ENCODE measurements at regions not wholly inside any gene's neighbourhood (a gene's known extent, or its start where the extent isn't known, plus 50 kb on each side); places are given as distances from the start of the nearest gene placed in this dataset.

GRCh38 chr18:24736662-24737330 lies 276.4 kb downstream of the HRH4 start:
- DNase-seq (ENCODE audit: low spot score), result no peak

- DNase-seq (ENCODE audit: low spot score), result no peak
Observed at GRCh38 chr18:24740829-24741228, 280.4 kb downstream of the HRH4 start.

GRCh38 chr18:24741321-24741720 lies 280.9 kb downstream of the HRH4 start:
- DNase-seq (ENCODE audit: low spot score), result no peak

GRCh38 chr18:24741965-24742724 lies 281.7 kb downstream of the HRH4 start:
- DNase-seq (ENCODE audit: low spot score), result no peak

GRCh38 chr18:24754583-24755253 lies 294.3 kb downstream of the HRH4 start:
- no peak for DNase-seq (ENCODE audit: low spot score)

GRCh38 chr18:24756385-24756784 lies 295.9 kb downstream of the HRH4 start:
- DNase-seq (ENCODE audit: low spot score), result no peak

GRCh38 chr18:24757134-24757533 lies 296.7 kb downstream of the HRH4 start:
- DNase-seq (ENCODE audit: low spot score), result no peak

GRCh38 chr18:24761765-24762164 lies 301.3 kb downstream of the HRH4 start:
- no peak for DNase-seq (ENCODE audit: low spot score)

GRCh38 chr18:24762511-24762910 lies 302.1 kb downstream of the HRH4 start:
- DNase-seq (ENCODE audit: low spot score), result no peak

- no peak for DNase-seq (ENCODE audit: low spot score)
Observed at GRCh38 chr18:24763765-24764513, 303.5 kb downstream of the HRH4 start.

- DNase-seq (ENCODE audit: low spot score), result no peak
Observed at GRCh38 chr18:24764766-24765165, 304.3 kb downstream of the HRH4 start.

GRCh38 chr18:24766376-24766775 lies 305.9 kb downstream of the HRH4 start:
- no peak for DNase-seq (ENCODE audit: low spot score)

- DNase-seq (ENCODE audit: low spot score), result no peak
Observed at GRCh38 chr18:24770311-24771024, 310.0 kb downstream of the HRH4 start.

- no peak for DNase-seq (ENCODE audit: low spot score)
Observed at GRCh38 chr18:24771300-24771699, 310.9 kb downstream of the HRH4 start.

GRCh38 chr18:24773101-24773500 lies 312.7 kb downstream of the HRH4 start:
- DNase-seq (ENCODE audit: low spot score), result no peak

GRCh38 chr18:24776019-24776418 lies 315.6 kb downstream of the HRH4 start:
- DNase-seq (ENCODE audit: low spot score), result no peak

GRCh38 chr18:24778810-24779418 lies 318.5 kb downstream of the HRH4 start:
- no peak for DNase-seq (ENCODE audit: low spot score)

- no peak for DNase-seq (ENCODE audit: low spot score)
Observed at GRCh38 chr18:24782566-24782965, 322.1 kb downstream of the HRH4 start.

GRCh38 chr18:24785019-24785418 lies 324.6 kb downstream of the HRH4 start:
- no peak for DNase-seq (ENCODE audit: low spot score)

- DNase-seq (ENCODE audit: low spot score), result no peak
Observed at GRCh38 chr18:24786027-24786426, 325.6 kb downstream of the HRH4 start.

- DNase-seq (ENCODE audit: low spot score), result no peak
Observed at GRCh38 chr18:24790347-24790746, 329.9 kb downstream of the HRH4 start.
